Fibroblast of upper back skin (primary cell): ENCODE measurements at regions not wholly inside any gene's neighbourhood (a gene's known extent, or its start where the extent isn't known, plus 50 kb on each side); places are given as distances from the start of the nearest gene placed in this dataset.
"Not testable (repeated sequence)": the region's sequence is repeated elsewhere in the genome, so short reads cannot be mapped to it uniquely, and the experiment has no call there.

Source experiments
- DNase-seq: peaks from one replicate; pipeline ENCODE4 v3.0.0-alpha.2; 2013

DNA sequence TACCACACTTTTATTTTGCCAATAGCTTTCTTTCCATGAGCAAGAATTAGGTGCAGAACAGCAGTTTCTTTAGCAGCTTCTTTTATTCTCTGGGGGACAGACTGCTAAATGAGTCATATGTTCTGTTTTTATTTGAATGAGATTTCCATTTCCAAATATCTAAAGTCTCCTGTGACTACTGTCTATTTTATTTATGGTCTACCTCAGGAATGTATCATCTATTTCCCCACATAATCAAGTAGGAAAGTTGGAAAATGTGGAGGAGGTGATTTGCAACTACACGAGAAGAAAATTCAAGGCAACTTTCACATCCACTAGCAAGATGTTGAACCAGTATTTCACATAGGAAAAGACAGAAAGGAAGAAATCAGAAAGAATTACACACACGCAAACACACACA lies 139.9 kb upstream of the MEX3C start:
- DNase-seq = peak; percentile 68

DNA sequence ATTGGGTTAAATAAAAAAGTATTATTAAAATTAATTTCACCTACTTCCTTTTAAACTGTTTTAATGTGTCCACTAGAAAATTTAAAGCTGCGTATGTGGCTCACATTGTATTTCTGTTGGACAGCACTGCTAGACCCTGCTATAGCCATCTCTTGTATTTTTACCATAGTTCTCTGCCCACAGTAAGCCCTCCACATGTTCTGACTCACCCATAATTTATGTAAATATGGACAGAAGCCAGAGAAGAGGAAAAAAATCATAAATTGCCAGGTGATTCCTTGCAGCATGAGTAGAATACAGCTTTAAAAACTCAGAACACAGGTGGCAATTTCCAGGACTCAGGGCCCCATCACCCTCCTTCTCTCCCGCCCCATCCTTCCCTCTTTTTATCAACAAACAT lies 142.4 kb upstream of the MEX3C start:
- peak; percentile 33 for DNase-seq

DNA sequence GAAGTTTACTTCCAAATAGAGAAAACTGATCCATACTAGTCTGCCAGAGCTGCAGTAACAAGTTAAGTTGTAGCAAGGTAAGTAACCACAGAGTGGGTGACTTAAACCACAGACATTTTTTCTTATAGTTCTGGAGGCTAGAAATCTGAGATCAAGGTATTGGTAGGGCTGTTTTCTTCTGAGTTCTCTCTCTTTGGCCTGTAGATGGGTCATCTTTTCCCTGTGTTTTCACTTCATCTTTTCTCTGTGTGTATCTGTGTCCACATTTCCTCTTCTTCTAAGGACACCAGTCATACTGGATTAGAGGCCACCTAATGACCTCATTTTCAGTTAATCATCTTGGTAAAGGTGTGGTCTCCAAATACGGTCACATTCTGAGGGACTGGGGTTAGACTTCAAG lies 142.9 kb upstream of the MEX3C start:
- DNase-seq = no peak

DNA sequence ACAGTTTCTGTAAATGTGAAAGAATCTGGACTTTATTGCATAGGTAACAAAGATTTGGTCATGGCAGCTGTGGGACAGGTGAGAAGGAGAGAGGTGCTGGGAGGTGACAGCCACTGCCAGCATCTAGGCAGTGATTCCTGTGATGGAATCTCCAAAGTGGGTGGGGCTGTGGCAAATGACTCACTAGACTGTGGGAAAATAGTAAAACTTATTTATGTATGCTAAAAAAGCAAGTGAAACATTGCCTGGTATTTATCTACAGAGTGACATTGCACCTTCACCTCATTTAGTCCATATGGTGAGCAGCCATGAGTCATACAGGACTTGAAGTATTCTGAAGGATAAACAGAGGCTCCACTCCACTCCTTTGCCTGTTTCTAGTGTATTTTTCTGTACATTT lies 145.3 kb upstream of the MEX3C start:
- DNase-seq = peak; percentile 52

DNA sequence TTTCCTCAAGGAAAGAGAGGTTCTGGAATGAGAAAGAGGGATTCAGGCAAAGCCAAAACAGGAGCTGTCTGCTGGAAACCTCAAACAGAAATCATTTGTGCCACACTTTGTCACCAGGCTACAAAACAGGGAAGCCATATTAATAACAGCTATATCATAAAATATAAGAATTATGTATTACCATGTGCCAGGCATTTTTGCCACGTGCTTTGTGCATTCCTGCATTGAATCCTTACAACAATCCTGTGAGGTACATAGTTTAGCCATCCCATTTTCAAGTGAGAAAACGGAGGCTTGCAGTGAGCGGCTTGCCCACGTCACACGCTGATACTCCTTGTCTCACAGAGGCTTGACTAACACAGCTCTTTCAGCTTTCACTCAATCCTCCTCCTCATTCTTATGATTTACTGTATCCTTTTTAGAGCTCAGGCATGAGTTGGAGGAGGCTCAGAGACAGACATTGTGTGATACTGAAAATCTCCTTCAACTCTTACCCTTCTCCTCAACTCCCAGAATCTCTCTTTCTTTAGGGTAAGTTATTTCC lies 148.4 kb upstream of the MEX3C start:
- DNase-seq = no peak

DNA sequence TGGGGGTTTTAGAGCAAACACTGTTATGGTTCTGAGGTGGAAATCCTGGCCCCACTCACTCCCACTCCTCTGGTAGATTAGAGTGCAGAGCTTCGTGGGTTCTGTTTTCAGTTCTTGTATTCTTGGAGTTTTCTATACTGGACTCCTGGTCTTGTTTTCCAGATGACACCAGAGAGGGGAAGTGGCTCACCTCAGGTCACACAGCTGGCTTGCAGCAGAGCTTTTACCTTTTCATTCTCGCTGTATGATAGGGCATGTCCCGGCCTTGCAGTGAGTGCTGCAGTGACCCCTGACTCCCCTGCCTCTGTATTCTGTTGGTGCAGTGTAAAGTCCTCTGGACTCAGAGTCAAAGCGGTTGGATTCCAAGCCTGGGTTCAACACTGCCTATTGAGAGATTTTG lies 148.9 kb upstream of the MEX3C start:
- DNase-seq = no peak

DNA sequence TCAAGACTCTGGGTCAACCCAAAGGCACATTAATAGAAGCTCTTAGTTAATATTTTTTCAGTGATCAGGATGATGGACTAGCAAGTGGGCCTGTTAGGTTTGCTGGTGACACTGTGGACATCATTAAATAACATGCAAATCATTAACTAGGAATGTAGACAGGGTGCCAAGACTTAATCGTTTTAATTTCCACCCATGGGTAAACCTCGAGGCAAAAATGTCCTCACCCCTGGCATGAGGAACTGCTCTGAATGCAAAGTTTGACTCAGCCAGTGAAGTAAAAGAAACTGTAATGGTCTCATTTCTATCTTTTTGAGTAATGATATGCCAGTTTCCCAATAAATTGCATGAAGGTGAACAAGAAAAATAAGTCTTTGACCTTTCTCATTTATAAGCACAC lies 152.6 kb upstream of the MEX3C start:
- DNase-seq = no peak

DNA sequence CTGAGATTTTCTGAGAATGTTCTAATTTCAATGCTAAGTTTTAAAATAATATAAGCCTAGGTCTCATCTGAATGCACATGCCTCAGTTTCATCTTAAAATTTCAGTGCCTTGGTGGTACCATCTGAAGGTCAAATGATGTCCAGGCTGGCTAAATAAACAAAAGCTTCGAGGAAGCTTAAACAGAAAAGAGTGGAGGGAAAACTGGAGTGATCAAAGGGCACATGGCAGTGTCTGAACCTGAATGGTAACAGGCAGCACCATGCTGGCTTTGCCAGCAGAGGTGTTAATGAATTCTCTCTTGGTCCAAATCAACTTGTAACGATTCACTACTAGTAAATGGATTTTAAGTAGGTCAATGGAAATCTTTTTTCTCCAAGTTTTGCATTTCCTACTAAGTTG lies 158.4 kb upstream of the MEX3C start:
- DNase-seq = no peak

DNA sequence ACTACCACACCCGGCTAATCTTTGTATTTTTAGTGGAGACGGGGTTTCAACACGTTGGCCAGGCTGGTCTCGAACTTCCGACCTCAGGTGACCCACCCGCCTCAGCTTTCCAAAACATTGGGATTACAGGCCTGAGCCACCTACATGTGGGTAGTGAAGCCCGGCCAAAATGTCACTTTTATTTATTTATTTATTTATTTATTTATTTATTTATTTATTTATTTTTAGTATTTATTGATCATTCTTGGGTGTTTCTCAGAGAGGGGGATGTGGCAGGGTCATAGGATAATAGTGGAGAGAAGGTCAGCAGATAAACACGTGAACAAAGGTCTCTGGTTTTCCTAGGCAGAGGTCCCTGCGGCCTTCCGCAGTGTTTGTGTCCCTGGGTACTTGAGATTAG lies 162.8 kb upstream of the MEX3C start:
- DNase-seq = not testable (repeated sequence)

DNA sequence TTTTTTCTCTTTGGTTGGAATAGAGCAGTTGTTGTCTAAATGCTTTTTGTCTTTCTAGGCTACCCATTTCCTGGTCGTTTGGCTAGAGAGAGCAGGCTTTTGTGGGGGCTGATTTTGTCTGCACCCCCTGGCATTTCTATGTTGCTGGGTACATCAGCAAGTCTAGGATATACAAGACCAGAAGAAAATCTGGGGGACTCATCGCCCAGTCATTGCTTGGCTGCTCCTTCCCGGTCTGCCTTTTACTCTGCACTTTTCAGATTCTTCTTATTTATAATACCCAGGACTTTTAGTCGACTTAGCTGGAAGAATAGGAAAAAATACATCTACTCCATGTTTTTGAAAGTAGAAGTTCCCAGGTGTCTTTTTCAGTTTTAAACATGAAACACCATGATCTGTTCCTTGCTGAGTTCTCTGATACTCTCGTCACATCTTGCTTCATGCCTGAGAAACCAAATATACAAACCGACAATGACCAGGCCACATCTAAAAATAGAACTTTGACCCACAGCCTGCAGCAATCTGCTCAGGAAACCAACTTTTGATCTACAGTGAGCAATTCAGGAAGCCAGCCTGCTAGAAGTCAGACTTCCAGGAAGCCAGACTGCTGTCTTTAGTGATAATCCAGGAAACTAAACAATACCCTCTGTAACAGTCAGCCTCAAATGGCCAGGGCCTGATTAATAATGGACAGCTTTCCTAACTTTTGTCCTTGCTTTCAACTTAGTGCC lies 163.8 kb upstream of the MEX3C start:
- DNase-seq = no peak

DNA sequence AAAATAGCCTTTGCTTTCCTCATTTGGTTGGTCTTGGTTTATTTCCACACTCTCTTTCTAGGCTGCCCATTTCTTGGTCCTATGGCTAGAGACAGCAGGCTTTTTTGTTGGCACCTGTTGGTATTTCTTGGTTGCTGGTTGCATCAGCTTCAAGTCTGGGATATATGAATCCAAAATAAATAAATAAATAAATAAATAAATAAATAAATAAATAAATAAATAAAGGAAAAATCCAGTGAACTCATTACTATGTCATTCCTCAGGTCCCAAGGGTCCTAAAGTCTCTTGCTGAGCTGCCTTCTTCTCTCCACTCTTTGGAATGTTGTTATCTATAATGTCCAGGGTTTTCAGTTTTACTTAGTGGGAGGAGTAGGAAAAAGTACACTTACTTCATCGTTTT lies 165.9 kb upstream of the MEX3C start:
- DNase-seq = no peak

DNA sequence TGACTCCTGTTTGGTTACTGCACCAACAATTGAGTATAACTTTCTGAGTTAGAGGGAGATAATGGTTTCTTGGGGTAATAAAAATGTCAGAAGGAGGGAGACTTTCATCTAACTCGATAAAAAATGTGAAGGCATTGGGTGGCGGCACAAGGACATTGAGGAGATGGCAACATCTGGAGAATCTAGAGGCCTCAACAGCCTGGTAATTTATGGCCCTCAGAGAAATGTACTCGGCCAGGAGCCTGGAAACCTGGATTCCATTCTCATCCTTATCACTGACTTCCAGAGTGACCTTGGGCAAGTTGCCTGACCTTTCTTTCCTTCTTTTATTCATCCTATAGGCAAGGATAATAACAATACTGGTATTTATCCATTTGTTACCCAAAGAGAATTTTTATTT lies 173.5 kb upstream of the MEX3C start:
- DNase-seq = no peak

DNA sequence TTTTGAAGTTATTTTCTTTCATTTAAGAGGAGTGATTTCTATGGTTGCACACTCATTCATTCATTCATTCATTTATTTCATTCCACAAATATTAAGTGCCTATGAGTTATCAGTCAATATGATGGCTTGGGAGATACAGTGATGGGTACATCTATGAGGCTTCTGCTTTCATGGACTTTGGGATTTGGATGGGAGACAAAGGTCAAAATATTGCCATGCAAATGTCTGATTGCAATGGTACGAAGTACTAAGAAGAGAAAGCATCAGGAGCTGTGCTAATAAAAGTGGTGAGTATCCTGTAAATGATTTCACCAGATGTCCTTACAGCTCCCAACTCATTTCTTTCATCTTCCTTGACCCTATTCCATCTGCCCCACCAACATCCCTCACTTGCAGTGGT lies 174.4 kb upstream of the MEX3C start:
- DNase-seq = no peak

DNA sequence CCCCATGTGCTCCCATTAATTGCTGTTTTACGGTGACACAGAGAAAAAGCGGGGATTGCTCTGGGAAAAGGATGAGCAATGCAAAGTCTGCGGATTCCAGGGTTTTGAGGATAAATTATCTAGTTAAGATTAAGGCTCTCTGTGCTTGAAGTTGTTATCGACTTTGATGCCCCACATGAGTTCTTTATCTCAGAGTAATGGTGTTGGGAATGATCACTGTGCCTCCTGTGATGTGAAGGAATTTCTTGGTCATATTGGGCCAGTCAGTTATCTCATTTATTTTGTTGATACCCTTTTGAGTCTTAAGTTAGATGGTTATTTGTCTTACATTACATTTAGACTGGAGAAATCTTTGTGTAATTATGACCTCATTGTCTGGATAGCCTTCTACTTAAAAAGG lies 184.6 kb upstream of the MEX3C start:
- DNase-seq = no peak

DNA sequence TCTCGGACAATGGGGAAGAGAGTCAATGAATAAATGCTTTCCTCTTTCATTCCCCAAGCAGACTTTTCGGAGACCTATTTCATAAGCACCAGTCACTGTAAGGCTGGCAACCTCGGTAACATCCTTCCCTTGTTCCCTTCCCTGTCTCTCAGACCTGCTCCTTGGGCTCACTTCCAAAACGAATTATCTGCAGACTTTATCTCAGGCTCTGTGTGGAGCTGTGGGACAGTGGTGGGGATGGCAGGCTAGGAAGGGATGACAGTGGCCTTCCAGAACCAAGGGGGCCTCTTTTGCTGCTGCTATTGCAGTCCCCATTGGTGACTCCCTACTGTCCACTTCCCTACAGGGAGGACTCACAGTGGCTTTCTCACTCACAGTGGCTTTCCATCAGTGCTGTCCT lies 185.6 kb upstream of the MEX3C start:
- DNase-seq = no peak

DNA sequence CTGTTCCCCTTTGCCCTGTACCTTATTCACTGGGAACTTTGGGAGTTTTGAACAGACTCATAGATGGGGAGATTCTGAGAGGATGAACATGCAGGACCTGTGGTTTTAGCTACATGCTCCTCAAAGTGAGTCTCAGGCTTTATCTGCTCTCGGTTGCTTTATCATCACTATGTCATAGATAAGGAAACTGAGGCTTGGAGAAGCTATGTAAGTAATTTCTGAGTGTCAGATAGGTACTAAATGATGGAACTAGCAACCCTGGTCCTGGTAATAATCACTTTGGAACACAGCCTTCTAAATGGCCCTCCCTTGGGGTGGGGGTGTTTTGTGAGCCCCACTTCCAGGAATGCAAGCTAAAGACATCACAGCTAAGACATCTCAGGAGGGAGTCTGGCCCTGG lies 186.2 kb upstream of the MEX3C start:
- DNase-seq = no peak

DNA sequence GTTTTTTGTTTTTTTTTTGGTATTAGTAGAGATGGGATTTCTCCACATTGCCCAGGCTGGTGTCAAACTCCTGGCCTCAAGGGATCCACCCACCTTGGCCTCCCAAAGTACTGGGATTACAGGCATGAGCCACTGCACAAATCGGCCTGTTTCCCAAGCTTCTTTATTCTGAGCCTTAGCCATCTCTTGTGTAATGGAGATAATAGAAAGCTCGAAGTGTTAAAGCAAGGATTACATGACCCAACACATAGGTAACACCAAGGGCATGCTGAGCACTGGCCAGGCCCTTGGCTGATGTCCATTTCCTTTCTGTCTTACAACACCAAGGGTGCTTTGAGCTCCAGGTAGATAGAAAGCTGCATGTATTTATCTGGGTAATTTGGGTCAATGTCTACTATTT lies 187.8 kb upstream of the MEX3C start:
- no peak for DNase-seq

DNA sequence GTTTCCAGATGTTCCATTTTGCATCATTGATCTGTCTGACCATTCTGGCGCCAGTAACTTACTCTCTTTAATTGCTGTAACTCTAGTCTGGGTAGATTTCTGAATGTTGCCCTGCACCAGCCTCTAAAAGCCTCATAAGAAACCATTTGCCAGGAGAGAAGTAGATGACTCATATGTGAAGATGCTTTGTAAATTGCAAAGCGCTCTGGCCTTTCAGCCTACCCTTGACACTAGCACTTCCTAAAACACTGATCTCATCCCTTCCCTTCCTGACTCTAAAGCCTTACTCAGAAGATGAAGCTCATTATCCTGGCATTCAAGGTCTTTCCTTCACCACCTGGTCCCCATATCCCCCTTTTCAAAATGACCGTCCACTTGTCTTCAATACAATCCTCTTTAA lies 193.2 kb upstream of the MEX3C start:
- no peak for DNase-seq

DNA sequence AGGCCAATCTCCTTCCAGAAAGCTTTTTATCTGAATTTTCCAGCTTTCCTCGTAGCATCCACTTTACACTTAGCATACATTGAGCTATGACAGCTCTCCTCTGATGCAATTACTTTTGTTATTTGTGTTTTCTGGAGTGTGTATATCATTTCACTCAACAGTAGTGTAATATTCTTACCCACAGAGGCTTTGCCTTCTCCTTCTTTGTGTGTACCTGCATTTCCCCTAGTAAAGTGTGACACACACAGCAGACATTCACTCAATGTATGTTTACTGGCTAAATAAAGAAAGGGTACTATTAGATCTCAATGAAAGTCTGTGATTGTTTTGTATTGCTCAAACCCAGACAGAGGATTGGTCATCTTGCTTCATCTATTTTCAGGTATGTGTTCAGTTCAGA lies 193.7 kb upstream of the MEX3C start:
- no peak for DNase-seq

DNA sequence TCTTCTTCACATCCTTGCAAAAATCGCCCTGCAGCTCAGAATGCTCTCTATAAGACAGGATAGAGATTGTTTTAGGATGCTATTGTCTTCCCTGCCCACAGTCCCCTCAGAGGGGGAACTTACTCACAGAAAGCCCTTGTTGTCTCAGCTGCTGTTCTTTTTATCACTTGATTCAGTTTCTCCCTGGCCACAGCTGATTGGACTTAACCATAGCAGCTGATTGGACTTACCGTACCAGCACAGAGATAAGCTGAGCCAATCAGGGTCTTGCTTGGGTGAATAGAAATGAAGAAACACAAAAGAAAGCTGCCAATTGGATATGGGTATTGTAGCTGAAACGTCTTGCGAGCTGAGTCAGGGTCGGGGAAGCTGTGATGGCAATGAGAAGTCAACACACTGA lies 194.2 kb upstream of the MEX3C start:
- DNase-seq = no peak

DNA sequence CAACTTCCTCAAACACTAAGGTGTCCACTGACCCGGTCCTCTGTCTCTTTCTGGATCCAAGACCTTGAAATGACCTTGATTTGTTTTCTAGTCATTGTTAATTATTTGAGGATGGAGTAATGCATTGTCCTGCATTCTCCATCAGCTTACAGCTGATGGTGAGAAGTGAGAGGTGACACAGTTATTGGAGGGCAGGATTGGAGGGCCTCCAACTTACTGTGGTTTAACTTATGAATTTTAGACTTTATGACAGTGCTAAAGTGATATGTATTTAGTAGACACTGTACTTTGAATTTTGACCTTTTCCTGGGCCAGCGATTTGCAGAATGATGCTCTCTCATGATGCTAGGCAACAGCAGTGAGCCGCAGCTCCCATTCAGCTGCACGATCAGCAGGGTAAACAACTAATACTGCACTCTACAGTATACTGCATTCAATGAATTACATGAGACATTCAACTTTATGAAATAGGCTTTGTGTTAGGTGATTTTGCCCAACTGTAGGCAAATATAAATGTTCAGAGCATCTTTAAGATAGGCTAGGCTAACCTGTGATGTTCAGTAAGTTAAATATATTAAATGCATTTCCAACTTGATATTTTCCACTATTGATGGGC lies 200.0 kb upstream of the MEX3C start:
- no peak for DNase-seq

DNA sequence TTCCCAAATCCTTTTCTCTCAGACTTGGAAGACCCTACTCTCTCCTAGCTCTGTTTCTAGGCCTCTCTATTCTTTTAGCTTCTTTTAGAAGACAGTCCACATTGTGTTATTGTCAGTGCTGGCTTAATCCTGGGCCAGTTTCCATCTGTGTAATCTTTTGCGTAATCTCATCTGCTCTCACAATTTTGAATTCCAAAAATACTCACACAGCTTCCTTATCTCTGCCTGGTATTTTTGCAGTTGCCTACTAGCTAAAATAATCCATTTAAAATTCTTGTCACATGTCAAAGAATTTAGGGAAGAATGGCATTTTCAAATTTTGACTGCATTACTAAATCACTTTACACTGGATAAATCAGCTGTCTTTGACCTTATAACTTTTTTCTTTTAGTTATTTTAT lies 200.6 kb upstream of the MEX3C start:
- no peak for DNase-seq

DNA sequence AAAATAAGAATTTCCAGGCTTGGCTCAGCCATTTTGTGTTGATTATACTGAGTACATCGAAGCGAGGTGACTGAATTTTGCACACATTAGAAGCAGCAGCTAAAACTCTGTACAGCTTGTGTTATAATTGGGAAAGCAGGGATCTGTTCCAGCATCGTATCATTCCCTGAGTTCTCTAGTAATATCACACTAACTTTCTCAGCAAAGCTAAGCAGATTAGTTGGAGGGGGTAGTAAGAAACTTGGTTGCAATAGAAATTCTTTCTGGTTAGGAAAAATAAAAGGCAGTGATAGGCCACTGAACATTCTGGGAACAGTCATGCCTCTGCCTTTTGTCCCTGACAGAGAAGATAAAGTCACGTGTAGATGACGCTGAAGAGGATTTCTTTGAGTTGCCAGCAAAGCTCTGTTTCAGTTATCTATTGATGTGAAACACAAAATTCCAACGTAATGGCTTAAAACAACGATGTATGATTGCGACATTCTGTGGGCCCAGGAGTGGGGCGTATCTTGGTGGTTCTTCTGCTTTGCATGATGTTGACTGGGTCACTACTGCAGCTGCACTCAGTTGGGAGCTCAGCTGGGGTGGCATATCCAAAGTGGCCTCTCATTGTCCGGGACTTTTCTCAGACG lies 202.1 kb upstream of the MEX3C start:
- DNase-seq = no peak

DNA sequence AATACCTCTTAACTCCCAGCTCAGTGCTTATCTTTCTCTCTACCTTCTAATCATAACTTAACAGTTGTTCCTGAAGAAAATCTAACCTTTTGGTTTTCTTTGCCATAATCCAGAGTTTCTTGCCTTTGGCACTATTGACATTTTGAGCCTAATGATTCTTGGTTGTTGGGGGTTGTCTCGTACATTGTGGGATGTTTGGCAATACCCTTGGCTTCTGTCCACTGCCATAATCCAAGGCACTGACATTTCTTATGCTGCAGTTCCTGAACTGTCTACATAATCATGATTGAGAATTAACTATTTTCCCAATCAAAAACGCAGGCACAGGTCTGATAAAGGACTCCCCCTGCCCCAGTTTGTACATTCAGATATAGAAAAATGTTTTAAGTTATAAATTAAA lies 203.2 kb upstream of the MEX3C start:
- DNase-seq = no peak
